ENCODE measurements at regions not wholly inside any gene's neighbourhood (a gene's known extent, or its start where the extent isn't known, plus 50 kb on each side); places are given as distances from the start of the nearest gene placed in this dataset.
"Not testable (repeated sequence)": the region's sequence is repeated elsewhere in the genome, so short reads cannot be mapped to it uniquely, and the experiment has no call there.

DNA sequence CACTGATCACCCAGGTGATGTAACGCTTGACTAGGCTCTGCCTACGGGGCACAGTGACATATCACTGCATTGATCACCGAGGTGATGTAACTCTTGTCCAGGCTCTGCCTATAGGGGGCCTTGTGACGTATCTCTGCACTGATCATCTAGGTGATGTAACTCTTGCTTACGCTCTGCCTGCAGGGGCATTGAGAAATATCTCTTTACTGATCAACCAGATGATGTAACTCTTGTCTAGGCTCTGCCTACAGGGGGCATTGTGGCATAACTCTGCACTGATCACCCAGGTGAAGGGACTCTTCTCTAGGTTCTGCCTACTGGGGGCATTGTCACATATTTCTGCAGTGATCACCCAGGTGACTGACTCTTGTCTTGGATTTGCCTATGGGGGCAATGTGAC lies 50.9 kb upstream of the USP14 start:
- not testable (repeated sequence) for H2BK12ac ChIP-seq (ENCODE audit: insufficient read length, low read depth, low read length); H3K27ac Mint-ChIP-seq; H4K8ac ChIP-seq (replicated peaks; ENCODE audit: insufficient read length, low read depth, low read length); H4K91ac ChIP-seq (ENCODE audit: insufficient read length, low read depth, low read length); H3T11ph ChIP-seq (ENCODE audit: low read length); H3K9ac ChIP-seq (ENCODE audit: extremely low read depth, insufficient read length, low read length); H2AK5ac ChIP-seq (ENCODE audit: insufficient read length, low read length); H3K27ac ChIP-seq (ENCODE audit: insufficient read length, low read depth, low read length); H2AFZ ChIP-seq (ENCODE audit: low read length); H4K5ac ChIP-seq (ENCODE audit: insufficient read length, low read depth, low read length); H3K4me1 Mint-ChIP-seq; H3K56ac ChIP-seq (ENCODE audit: insufficient read length, low read depth, low read length); H3K4ac ChIP-seq (ENCODE audit: low read depth, low read length); H2BK15ac ChIP-seq (ENCODE audit: low read depth, low read length); H2BK5ac ChIP-seq (ENCODE audit: insufficient read length, low read length); H4K20me1 ChIP-seq (ENCODE audit: control insufficient read depth, insufficient read depth, insufficient read length); H3K4me1 ChIP-seq (ENCODE audit: insufficient read depth, low read length); H3K23me2 ChIP-seq (ENCODE audit: insufficient read length, low read depth, low read length, poor library complexity, severe bottlenecking); H3K4me2 ChIP-seq (ENCODE audit: insufficient read depth, insufficient read length, low read length); H2BK120ac ChIP-seq (ENCODE audit: low read depth, low read length, poor library complexity, severe bottlenecking); H3K23ac ChIP-seq (ENCODE audit: insufficient read length, low read depth, low read length); H3K27me3 ChIP-seq (ENCODE audit: insufficient read depth, low read length); H3K14ac ChIP-seq (ENCODE audit: insufficient read depth, low read length); H3K79me1 ChIP-seq (ENCODE audit: insufficient read depth, low read depth, low read length, poor library complexity, severe bottlenecking); H3K18ac ChIP-seq (ENCODE audit: insufficient read length, low read depth, low read length); DNase-seq; H2BK20ac ChIP-seq (ENCODE audit: low read depth, low read length, poor library complexity, severe bottlenecking); H3K79me2 ChIP-seq (ENCODE audit: insufficient read depth, low read length)
- H3K27me3 Mint-ChIP-seq (ENCODE audit: low read depth) = peaks cover 37% of the 10 kb centered on the region
- peak overlapping the region in 1 of 2 experiments; percentile 27; a peak in 1 of 5 replicates for H3K4me3 Mint-ChIP-seq
- peaks cover 28 to 34% (median 34%) of the 10 kb centered on the region in 3 experiments for H3K36me3 Mint-ChIP-seq (ENCODE audit: insufficient read depth in 1 of 3, low read depth in 3 of 3)
- peaks cover 56% of the 10 kb centered on the region for H3K9me3 ChIP-seq (ENCODE audit: control insufficient read depth, low read depth, low read length)
- TF ChIP-seq, protein P1, sequence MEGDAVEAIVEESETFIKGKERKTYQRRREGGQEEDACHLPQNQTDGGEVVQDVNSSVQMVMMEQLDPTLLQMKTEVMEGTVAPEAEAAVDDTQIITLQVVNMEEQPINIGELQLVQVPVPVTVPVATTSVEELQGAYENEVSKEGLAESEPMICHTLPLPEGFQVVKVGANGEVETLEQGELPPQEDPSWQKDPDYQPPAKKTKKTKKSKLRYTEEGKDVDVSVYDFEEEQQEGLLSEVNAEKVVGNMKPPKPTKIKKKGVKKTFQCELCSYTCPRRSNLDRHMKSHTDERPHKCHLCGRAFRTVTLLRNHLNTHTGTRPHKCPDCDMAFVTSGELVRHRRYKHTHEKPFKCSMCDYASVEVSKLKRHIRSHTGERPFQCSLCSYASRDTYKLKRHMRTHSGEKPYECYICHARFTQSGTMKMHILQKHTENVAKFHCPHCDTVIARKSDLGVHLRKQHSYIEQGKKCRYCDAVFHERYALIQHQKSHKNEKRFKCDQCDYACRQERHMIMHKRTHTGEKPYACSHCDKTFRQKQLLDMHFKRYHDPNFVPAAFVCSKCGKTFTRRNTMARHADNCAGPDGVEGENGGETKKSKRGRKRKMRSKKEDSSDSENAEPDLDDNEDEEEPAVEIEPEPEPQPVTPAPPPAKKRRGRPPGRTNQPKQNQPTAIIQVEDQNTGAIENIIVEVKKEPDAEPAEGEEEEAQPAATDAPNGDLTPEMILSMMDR (conservative IDR thresholded peaks at IDR 0.05) = peak; percentile 34; the same call in 2 of the 3 replicates
- peaks cover 58 to 67% of the 10 kb centered on the region in 2 experiments for H3K9me3 Mint-ChIP-seq
- no CpG with 5 or more reads among the region's 5 CpGs for WGBS (ENCODE audit: extremely low coverage, insufficient read length, low lambda C conversion rate)

DNA sequence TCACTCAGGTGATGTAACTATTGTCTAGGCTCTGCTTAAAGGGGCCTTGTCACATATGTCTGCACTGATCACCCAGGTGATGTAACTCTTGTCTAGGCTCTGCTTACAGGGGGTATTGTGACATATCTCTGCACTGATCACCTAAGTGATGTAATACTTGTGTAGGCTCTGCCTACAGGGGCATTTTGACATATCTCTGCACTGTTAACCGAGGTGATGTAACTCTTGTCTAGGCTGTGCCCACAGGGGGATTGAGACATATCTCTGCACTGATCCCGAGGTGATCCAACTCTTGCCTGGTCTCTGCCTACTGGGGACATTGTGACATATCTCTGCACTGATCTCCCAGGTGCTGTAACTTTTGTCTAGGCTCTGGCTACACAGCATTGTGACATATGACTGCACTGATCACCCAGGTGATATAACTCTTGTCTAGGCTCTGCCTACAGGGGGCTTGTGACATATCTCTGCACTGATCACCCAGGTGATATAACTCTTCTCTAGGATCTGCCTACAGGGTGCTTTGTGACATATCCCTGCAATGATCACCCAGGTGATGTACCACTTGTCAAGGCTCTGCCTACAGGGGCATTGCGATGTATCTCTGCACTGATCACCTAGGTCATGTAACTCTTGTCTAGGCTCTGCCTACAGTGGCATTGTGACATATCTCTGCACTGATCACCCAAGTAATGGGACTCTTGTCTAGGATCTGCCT lies 50.3 kb upstream of the USP14 start:
- H2AFZ ChIP-seq (ENCODE audit: low read length); H3K23me2 ChIP-seq (ENCODE audit: insufficient read length, low read depth, low read length, poor library complexity, severe bottlenecking); H3K56ac ChIP-seq (ENCODE audit: insufficient read length, low read depth, low read length); H2BK5ac ChIP-seq (ENCODE audit: insufficient read length, low read length); H3K4ac ChIP-seq (ENCODE audit: low read depth, low read length); H3K27ac ChIP-seq (ENCODE audit: insufficient read length, low read depth, low read length); H3K27ac Mint-ChIP-seq; H2AK5ac ChIP-seq (ENCODE audit: insufficient read length, low read length); H3K14ac ChIP-seq (ENCODE audit: insufficient read depth, low read length); H3K9ac ChIP-seq (ENCODE audit: extremely low read depth, insufficient read length, low read length); H4K91ac ChIP-seq (ENCODE audit: insufficient read length, low read depth, low read length); H4K8ac ChIP-seq (replicated peaks; ENCODE audit: insufficient read length, low read depth, low read length); DNase-seq; H3K79me2 ChIP-seq (ENCODE audit: insufficient read depth, low read length); H3K27me3 ChIP-seq (ENCODE audit: insufficient read depth, low read length); H3K4me3 Mint-ChIP-seq; H2BK120ac ChIP-seq (ENCODE audit: low read depth, low read length, poor library complexity, severe bottlenecking); H4K5ac ChIP-seq (ENCODE audit: insufficient read length, low read depth, low read length); H4K20me1 ChIP-seq (ENCODE audit: control insufficient read depth, insufficient read depth, insufficient read length); H2BK15ac ChIP-seq (ENCODE audit: low read depth, low read length); H3K4me1 Mint-ChIP-seq; H2BK12ac ChIP-seq (ENCODE audit: insufficient read length, low read depth, low read length); H3K79me1 ChIP-seq (ENCODE audit: insufficient read depth, low read depth, low read length, poor library complexity, severe bottlenecking); H3K23ac ChIP-seq (ENCODE audit: insufficient read length, low read depth, low read length); H3K18ac ChIP-seq (ENCODE audit: insufficient read length, low read depth, low read length); H3K4me2 ChIP-seq (ENCODE audit: insufficient read depth, insufficient read length, low read length); H3T11ph ChIP-seq (ENCODE audit: low read length); H2BK20ac ChIP-seq (ENCODE audit: low read depth, low read length, poor library complexity, severe bottlenecking); H3K4me1 ChIP-seq (ENCODE audit: insufficient read depth, low read length): not testable (repeated sequence)
- peaks cover 56 to 66% of the 10 kb centered on the region in 2 experiments for H3K9me3 Mint-ChIP-seq
- WGBS (ENCODE audit: extremely low coverage, insufficient read length, low lambda C conversion rate) = no CpG with 5 or more reads among the region's 3 CpGs
- peaks cover 28 to 34% (median 34%) of the 10 kb centered on the region in 3 experiments for H3K36me3 Mint-ChIP-seq (ENCODE audit: insufficient read depth in 1 of 3, low read depth in 3 of 3)
- peaks cover 37% of the 10 kb centered on the region for H3K27me3 Mint-ChIP-seq (ENCODE audit: low read depth)
- H3K9me3 ChIP-seq (ENCODE audit: control insufficient read depth, low read depth, low read length) = peaks cover 56% of the 10 kb centered on the region
